ENCODE measurements at regions not wholly inside any gene's neighbourhood (a gene's known extent, or its start where the extent isn't known, plus 50 kb on each side); places are given as distances from the start of the nearest gene placed in this dataset.

GRCh38 chr12:116654226-116654743, 83.6 kb downstream of the SPRING1 start:
- DNase-seq (ENCODE audit: low read depth, low spot score): no peak
- no peak for TF ChIP-seq CTCF (IDR thresholded peaks at IDR 0.05; ENCODE audit: low read depth, low read length)
- no peak overlapping the region for H3K4me3 ChIP-seq (ENCODE audit: low read depth, low read length)
- in situ Hi-C loops (cut with HindIII; ENCODE audit: low sequenced_read_pairs): no loop called here

- TF ChIP-seq CTCF (IDR thresholded peaks at IDR 0.05; ENCODE audit: low read depth, low read length): no peak
- no peak overlapping the region for H3K4me3 ChIP-seq (ENCODE audit: low read depth, low read length)
- in situ Hi-C loops (cut with HindIII; ENCODE audit: low sequenced_read_pairs): no loop called here
- DNase-seq (ENCODE audit: low read depth, low spot score): no peak
Observed at GRCh38 chr12:116651089-116651488, 86.8 kb downstream of the SPRING1 start.

- in situ Hi-C loops (cut with HindIII; ENCODE audit: low sequenced_read_pairs): no loop called here
- TF ChIP-seq CTCF (IDR thresholded peaks at IDR 0.05; ENCODE audit: low read depth, low read length): no peak
Observed at GRCh38 chr12:116650585-116651087, 87.2 kb downstream of the SPRING1 start.

GRCh38 chr12:116650062-116650461, 87.8 kb downstream of the SPRING1 start:
- no peak for TF ChIP-seq CTCF (IDR thresholded peaks at IDR 0.05; ENCODE audit: low read depth, low read length)
- no peak overlapping the region for H3K4me3 ChIP-seq (ENCODE audit: low read depth, low read length)
- in situ Hi-C loops (cut with HindIII; ENCODE audit: low sequenced_read_pairs): no loop called here
- no peak for DNase-seq (ENCODE audit: low read depth, low spot score)

More at GRCh38 chr12:116650585-116651087, 87.2 kb downstream of the SPRING1 start:
- no peak for DNase-seq (ENCODE audit: low read depth, low spot score)
- no peak overlapping the region for H3K4me3 ChIP-seq (ENCODE audit: low read depth, low read length)

- no peak for DNase-seq (ENCODE audit: low read depth, low spot score)
- no peak overlapping the region for H3K4me3 ChIP-seq (ENCODE audit: low read depth, low read length)
- in situ Hi-C loops (cut with HindIII; ENCODE audit: low sequenced_read_pairs): no loop called here
- TF ChIP-seq CTCF (IDR thresholded peaks at IDR 0.05; ENCODE audit: low read depth, low read length): no peak
Observed at GRCh38 chr12:116647813-116648212, 88.6 kb downstream of the MAP1LC3B2 start.

- in situ Hi-C loops (cut with HindIII; ENCODE audit: low sequenced_read_pairs): no loop called here
- no peak for TF ChIP-seq CTCF (IDR thresholded peaks at IDR 0.05; ENCODE audit: low read depth, low read length)
Observed at GRCh38 chr12:116646901-116647300, 87.7 kb downstream of the MAP1LC3B2 start.

More at GRCh38 chr12:116646901-116647300, 87.7 kb downstream of the MAP1LC3B2 start:
- H3K4me3 ChIP-seq (ENCODE audit: low read depth, low read length): no peak overlapping the region
- no peak for DNase-seq (ENCODE audit: low read depth, low spot score)

All from astrocyte of the spinal cord (primary cell).